Muscle of leg (tissue), 3 donors: ENCODE measurements at regions not wholly inside any gene's neighbourhood (a gene's known extent, or its start where the extent isn't known, plus 50 kb on each side); places are given as distances from the start of the nearest gene placed in this dataset.
"Not testable (repeated sequence)": the region's sequence is repeated elsewhere in the genome, so short reads cannot be mapped to it uniquely, and the experiment has no call there.

Source experiments
- DNase-seq: peaks from one replicate; pipeline ENCODE4 v3.0.0; 2013
- H3K27ac ChIP-seq: one replicate; pipeline ENCODE4 v1.5.1; 2013; ENCODE audit warnings: mild to moderate bottlenecking, low read length, control low read depth
- H3K27me3 ChIP-seq: one replicate; pipeline ENCODE4 v1.6.1; 2013; ENCODE audit warnings: low read length; ENCODE audit not compliant: control insufficient read depth, insufficient read depth
- H3K36me3 ChIP-seq: one replicate; pipeline ENCODE4 v1.6.1; 2013; ENCODE audit warnings: low read length; ENCODE audit not compliant: control insufficient read depth, insufficient read depth
- H3K4me1 ChIP-seq: one replicate; pipeline ENCODE4 v1.6.1; 2013; ENCODE audit warnings: low read length; ENCODE audit not compliant: control insufficient read depth, insufficient read depth
- H3K4me3 ChIP-seq: one replicate; pipeline ENCODE4 v1.5.1; 2013; ENCODE audit warnings: low read length, control low read depth
- H3K9me3 ChIP-seq: replicated peaks from 2 replicates; pipeline ENCODE4 v1.6.1; 2013; ENCODE audit warnings: low read depth, low read length; ENCODE audit not compliant: control insufficient read depth
- WGBS: methylation state at CpG from one replicate; pipeline ENCODE4 v1.1.5; 2013; ENCODE audit warnings: missing lambda C conversion rate; ENCODE audit not compliant: insufficient coverage; 5-methylcytosine and 5-hydroxymethylcytosine counted together

GRCh38 chr13:18322821-18323220, 858.8 kb downstream of the TUBA3C start:
- H3K27me3 ChIP-seq, DNase-seq, H3K9me3 ChIP-seq, H3K36me3 ChIP-seq, H3K4me3 ChIP-seq, H3K27ac ChIP-seq, H3K4me1 ChIP-seq: not testable (repeated sequence)
- no CpG with 5 or more reads among the region's 18 CpGs for WGBS

GRCh38 chr13:18319653-18320052, 862.0 kb downstream of the TUBA3C start:
- not testable (repeated sequence) for H3K27ac ChIP-seq, H3K9me3 ChIP-seq, H3K27me3 ChIP-seq, DNase-seq, H3K4me3 ChIP-seq, H3K36me3 ChIP-seq, H3K4me1 ChIP-seq

- not testable (repeated sequence) for H3K4me3 ChIP-seq, H3K4me1 ChIP-seq, H3K36me3 ChIP-seq, H3K27ac ChIP-seq, DNase-seq, H3K27me3 ChIP-seq, H3K9me3 ChIP-seq
- WGBS = 83% methylated on average over 5 of the region's 6 CpGs
These were observed 878.3 kb downstream of the TUBA3C start for GRCh38 chr13:18303240-18303813.

GRCh38 chr13:18300968-18301367, 880.7 kb downstream of the TUBA3C start:
- not testable (repeated sequence) for DNase-seq, H3K4me1 ChIP-seq, H3K4me3 ChIP-seq, H3K36me3 ChIP-seq, H3K27ac ChIP-seq, H3K9me3 ChIP-seq, H3K27me3 ChIP-seq
- no CpG with 5 or more reads among the region's 1 CpG for WGBS

GRCh38 chr13:18297359-18297758, 884.3 kb downstream of the TUBA3C start:
- H3K4me3 ChIP-seq, H3K27ac ChIP-seq, H3K36me3 ChIP-seq, H3K27me3 ChIP-seq, H3K4me1 ChIP-seq, H3K9me3 ChIP-seq: not testable (repeated sequence)
- DNase-seq = peak; percentile 0
- WGBS = 66% methylated on average over 48 of the region's 48 CpGs

- not testable (repeated sequence) for H3K4me3 ChIP-seq, DNase-seq, H3K27ac ChIP-seq, H3K27me3 ChIP-seq, H3K9me3 ChIP-seq, H3K36me3 ChIP-seq, H3K4me1 ChIP-seq
- no CpG with 5 or more reads among the region's 7 CpGs for WGBS
These were observed 885.0 kb downstream of the TUBA3C start for GRCh38 chr13:18296617-18297016.

- H3K9me3 ChIP-seq, H3K36me3 ChIP-seq, H3K4me1 ChIP-seq, H3K27ac ChIP-seq, H3K27me3 ChIP-seq, DNase-seq, H3K4me3 ChIP-seq: not testable (repeated sequence)
- WGBS = 91% methylated on average over 4 of the region's 17 CpGs
These were observed 887.3 kb downstream of the TUBA3C start for GRCh38 chr13:18294311-18294710.

GRCh38 chr13:18286848-18287247, 894.8 kb downstream of the TUBA3C start:
- H3K27me3 ChIP-seq, H3K27ac ChIP-seq, DNase-seq, H3K4me3 ChIP-seq, H3K4me1 ChIP-seq, H3K9me3 ChIP-seq, H3K36me3 ChIP-seq: not testable (repeated sequence)
- no CpG with 5 or more reads among the region's 2 CpGs for WGBS

- H3K9me3 ChIP-seq, H3K4me3 ChIP-seq, DNase-seq, H3K27me3 ChIP-seq, H3K27ac ChIP-seq, H3K4me1 ChIP-seq, H3K36me3 ChIP-seq: not testable (repeated sequence)
- whole genome bisulfite sequencing = no CpG with 5 or more reads among the region's 4 CpGs
These were observed 896.0 kb downstream of the TUBA3C start for GRCh38 chr13:18285663-18286062.

GRCh38 chr13:18284040-18284439, 897.6 kb downstream of the TUBA3C start:
- not testable (repeated sequence) for H3K9me3 ChIP-seq, H3K4me3 ChIP-seq, DNase-seq, H3K27me3 ChIP-seq, H3K4me1 ChIP-seq, H3K36me3 ChIP-seq, H3K27ac ChIP-seq
- no CpG with 5 or more reads among the region's 5 CpGs for WGBS

GRCh38 chr13:18281829-18282597, 899.6 kb downstream of the TUBA3C start:
- H3K4me1 ChIP-seq, H3K27me3 ChIP-seq, H3K27ac ChIP-seq, H3K36me3 ChIP-seq, H3K4me3 ChIP-seq, DNase-seq, H3K9me3 ChIP-seq: not testable (repeated sequence)
- no CpG with 5 or more reads among the region's 6 CpGs for WGBS
